Erythroblast (primary cell): ENCODE measurements at regions not wholly inside any gene's neighbourhood (a gene's known extent, or its start where the extent isn't known, plus 50 kb on each side); places are given as distances from the start of the nearest gene placed in this dataset.

ENCODE experiments used
- DNase-seq, 2 experiments: peaks; one replicate each; lab custom pipeline; 2025; lab: John Stamatoyannopoulos, UW
- GATA1 ChIP-seq: IDR thresholded peaks from 2 replicates; pipeline ENCODE4 v1.6.1; 2011; ENCODE audit warnings: low read depth, mild to moderate bottlenecking, control low read depth, low read length, moderate library complexity
- POLR2A ChIP-seq: IDR thresholded peaks from 2 replicates; pipeline ENCODE4 v1.6.1; 2011; ENCODE audit warnings: mild to moderate bottlenecking, low read length

- TF ChIP-seq GATA1 (no peak), POLR2A (no peak)
- DNase-seq, result no peak
Measured at GRCh38 chrX:44415639-44416386, 72.3 kb upstream of the EFHC2 start.

- TF ChIP-seq GATA1 (no peak), POLR2A (no peak)
- no peak for DNase-seq
Measured at GRCh38 chrX:44401151-44401550, 57.7 kb upstream of the EFHC2 start.

DNA sequence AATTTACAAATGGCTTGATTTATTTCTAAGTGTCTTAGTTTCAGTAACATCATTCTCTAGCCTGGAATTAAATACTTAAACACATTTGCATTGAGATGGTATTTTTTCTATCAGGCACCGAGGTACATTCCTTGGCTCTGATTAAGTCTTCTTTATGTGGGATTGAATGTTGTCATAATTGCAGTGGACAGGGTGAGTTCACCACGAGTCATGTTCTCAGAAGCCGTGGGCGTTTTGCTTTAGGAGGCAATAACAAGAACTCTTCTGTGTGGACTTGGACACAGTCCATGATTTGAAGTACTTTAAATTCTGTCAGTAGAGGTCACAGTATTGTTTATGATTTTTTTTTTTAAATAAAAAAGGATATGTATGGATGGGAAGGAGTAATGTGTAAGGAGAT, 57.1 kb upstream of the EFHC2 start:
- TF ChIP-seq POLR2A (no peak), GATA1 (no peak)
- DNase-seq, result peak in 1 of 2 experiments; percentile 25

DNA sequence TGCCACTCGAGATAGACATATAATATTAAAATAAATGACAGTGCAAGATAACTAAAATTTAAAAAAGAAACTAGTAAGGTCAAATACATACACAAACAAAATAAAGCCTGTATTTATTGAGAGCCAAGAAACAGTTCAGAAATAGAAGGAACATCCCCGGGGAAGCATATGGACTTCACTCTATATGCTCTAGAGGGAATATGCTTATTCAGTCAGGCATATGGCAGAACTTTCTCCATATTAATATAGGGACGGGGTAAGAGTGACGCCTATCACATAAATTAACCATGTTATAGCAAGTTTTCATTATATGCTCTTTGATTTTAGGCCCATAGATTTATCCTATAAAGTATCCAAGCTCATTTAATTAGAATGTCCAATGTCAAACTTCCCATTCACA, 56.7 kb upstream of the EFHC2 start:
- DNase-seq, result no peak
- TF ChIP-seq GATA1 (no peak), POLR2A (no peak)
